Stimulated activated CD4-positive, alpha-beta T cell treated with anti-CD3 and anti-CD28 coated beads, Interleukin-4, amount 100 ng/mL, for 4 hours (primary cell): ENCODE measurements at regions not wholly inside any gene's neighbourhood (a gene's known extent, or its start where the extent isn't known, plus 50 kb on each side); places are given as distances from the start of the nearest gene placed in this dataset.

Source experiments
- DNase-seq, 2 experiments: peaks; one replicate each; pipeline ENCODE4 v3.0.0-alpha.2; 2020

DNA sequence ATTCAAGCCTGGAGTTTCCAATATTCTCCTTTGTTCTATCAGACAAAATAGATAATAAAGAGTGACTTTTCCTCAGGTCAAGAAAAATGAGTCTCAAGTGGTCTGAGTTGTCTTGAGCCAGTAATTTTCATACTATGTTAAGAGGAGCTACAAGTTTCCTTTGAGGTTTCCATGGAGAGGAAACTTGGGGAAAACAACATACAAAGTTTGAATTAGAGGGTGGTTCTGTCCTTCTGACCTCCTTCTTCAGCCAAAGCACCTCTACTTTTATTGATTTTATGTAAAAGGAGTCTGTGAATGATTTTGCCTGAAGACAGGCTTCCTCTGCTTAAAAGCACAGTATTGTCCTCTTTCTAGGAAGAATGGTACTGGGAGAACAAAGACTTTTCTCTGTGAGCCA lies 497.2 kb upstream of the PKN2 start:
- no peak for DNase-seq

- DNase-seq = no peak
Observed at GRCh38 chr1:88188038-88188437, 496.0 kb upstream of the PKN2 start.

- no peak for DNase-seq
Observed at GRCh38 chr1:88189525-88189924, 494.5 kb upstream of the PKN2 start.

- no peak for DNase-seq
Observed at GRCh38 chr1:88191917-88192316, 492.2 kb upstream of the PKN2 start.

- DNase-seq = no peak
Observed at GRCh38 chr1:88194542-88194941, 489.5 kb upstream of the PKN2 start.

- no peak for DNase-seq
Observed at GRCh38 chr1:88200545-88200944, 483.5 kb upstream of the PKN2 start.

- no peak for DNase-seq
Observed at GRCh38 chr1:88204111-88204510, 480.0 kb upstream of the PKN2 start.

GRCh38 chr1:88204612-88205167 lies 479.4 kb upstream of the PKN2 start:
- no peak for DNase-seq

- no peak for DNase-seq
Observed at GRCh38 chr1:88208389-88208788, 475.7 kb upstream of the PKN2 start.

DNA sequence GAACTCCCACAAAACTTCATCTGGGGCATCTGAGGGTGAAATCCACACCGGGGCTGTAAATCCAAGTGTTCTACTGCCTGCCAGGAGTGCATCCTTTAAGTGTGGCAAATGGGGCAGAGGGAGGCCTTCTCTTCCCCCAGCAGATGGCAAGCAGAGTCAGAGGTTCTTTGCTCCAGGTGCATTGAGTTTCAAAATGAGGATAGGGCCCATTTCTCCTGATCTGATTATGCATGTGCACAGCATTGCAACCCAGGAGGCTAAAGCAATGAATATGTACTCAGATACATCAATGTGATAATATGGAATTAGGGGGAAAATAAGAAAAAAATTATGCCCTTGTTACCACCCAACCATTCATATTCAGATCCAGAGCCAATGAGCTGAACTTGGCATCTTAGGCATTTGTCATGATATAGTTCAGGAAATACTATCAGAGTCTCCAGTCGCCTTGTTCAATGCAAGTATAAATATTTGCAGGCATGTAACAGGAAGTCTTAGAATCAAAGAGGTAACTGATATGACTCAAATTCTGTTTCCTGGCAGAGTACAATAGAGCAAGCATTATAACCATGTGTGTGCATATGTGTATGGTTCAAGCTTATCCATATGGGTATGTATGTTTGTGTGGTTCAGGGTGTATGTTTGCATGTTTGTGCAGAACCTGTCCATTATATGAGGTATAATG lies 473.8 kb upstream of the PKN2 start:
- DNase-seq = no peak

GRCh38 chr1:88216441-88216840 lies 467.6 kb upstream of the PKN2 start:
- DNase-seq = no peak

DNA sequence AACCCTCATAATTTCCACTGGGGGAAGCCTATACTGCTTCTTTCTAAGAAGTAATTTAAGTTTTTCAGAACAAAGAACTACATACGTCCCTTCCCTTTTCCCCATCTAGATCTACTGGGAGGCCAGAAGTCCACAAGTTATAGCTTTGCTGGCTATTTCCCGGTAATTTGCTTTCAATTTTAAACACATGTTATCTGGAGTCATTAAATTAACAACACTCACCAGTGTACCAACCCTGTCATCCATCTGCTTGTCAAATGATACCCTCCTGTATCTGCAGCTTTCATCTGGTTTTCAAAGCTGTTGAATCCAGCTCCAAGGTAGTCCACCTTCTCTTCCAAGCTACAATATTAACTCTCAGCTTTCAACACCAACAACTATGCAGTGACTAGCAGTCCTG lies 466.7 kb upstream of the PKN2 start:
- DNase-seq = no peak

- DNase-seq = no peak
Observed at GRCh38 chr1:88219521-88219920, 464.6 kb upstream of the PKN2 start.

DNA sequence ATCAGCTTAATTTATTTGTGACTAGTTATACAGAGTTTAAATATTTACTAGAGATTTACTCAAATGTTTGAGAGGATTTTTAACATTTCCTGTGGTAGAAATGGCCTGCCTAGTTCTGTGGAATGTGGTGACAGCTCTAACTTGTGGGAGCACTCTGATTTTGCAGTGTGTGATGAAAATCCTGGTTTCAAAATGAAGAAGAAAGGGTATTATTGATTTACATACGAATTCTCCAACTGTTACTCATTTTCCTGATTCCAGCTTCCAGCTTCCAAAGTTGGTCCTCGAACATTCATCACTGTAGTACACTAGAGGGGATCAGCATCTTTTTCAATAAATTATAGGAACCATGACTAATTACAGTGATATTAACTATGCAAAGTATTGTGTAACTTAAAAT lies 462.7 kb upstream of the PKN2 start:
- DNase-seq = no peak

GRCh38 chr1:88224906-88225305 lies 459.2 kb upstream of the PKN2 start:
- DNase-seq = no peak

DNA sequence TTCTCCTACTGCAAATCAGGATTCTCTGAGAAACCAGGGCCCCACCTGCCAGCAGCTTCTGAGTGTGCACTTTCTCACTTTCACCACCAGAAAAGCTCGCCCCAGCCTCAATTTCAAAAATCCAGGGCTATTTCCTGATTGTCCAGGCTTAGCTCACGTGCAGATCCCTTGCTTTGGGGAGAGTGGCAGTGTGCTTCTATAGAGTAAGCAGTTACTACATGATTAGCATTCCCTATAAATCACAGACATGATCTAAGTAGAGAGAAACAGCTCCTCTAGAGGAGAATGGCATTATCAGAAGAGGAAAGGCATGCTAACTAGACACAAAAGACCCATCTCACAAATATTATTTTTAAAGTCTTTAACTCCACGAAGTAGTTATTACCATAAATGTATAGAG lies 456.0 kb upstream of the PKN2 start:
- no peak for DNase-seq

GRCh38 chr1:88230126-88230525 lies 453.9 kb upstream of the PKN2 start:
- DNase-seq = no peak

GRCh38 chr1:88237058-88237457 lies 447.0 kb upstream of the PKN2 start:
- no peak for DNase-seq

DNA sequence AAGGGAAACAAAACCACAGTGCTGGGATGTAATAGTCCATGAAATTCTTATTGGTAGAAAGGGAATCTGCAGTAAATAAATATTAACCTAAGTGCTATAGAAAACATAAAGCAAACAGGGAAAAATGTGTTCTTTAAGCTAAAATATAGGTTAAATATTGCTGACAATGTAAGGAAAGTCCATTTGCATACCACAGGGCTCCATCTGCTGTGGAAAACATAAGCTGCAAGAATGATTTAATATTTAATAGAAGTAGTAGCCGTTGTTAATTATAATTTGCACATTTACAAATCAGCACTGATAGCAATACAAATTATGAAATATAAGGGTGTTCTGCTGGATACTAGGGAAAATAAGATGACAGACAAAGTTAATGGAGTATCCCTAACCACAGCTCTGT lies 444.9 kb upstream of the PKN2 start:
- no peak for DNase-seq

DNA sequence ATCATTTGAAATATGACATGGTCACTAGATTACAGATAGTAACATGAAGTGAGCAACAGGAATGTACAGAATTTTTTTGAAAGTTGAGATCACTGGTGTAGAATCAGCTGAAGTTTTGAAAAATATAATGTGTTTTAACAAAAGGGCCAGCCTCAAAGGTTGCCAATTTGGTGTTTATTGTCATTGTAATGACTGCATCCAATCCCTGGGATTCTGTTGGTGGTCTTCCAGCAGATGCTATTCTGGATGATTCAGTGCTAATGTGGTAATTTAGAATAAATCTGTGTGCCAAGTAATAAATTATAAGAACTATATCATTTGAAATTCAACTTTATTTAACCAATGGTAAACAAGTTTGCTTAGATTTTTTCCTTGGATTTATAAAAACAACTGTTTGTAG lies 436.4 kb upstream of the PKN2 start:
- no peak for DNase-seq

GRCh38 chr1:88250915-88251314 lies 433.2 kb upstream of the PKN2 start:
- no peak for DNase-seq

DNA sequence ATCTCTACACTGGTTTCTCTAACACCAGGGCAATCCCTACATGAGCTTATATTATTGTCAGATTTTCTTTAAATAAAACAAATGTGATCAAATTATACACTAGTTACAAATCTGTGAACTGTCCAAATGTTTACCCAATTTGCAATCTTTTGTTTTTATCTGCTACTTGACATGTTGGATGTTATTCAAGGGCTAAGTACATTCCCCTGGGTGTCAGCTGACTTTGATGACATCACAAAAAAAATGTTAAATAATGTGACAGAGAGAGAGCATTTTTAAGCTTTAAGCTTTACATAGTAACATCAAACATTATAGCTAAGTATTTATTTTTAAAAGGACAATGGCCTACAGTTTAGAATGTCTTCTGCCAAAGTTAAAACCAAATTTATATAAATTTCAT lies 431.3 kb upstream of the PKN2 start:
- no peak for DNase-seq

DNA sequence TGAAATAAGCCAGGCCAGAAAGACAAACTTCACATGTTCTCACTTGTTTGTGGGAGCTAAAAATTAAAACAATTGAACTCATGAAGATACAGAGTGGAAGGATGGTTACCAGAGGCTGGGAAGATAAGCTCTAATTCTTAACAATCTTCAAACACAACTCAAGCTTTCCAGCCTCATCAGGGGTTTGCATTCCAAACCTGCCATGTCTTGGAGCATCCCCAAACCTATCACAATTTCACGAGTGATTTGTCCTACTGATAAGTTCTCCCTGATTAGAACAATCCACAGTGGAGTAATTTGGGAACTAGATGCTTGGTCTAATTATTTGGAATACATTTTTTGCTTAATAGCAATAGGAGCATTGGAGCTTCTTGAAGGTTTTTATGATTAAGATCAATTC lies 418.5 kb upstream of the PKN2 start:
- DNase-seq = no peak

- DNase-seq = no peak
Observed at GRCh38 chr1:88266051-88266450, 418.0 kb upstream of the PKN2 start.

GRCh38 chr1:88272216-88272615 lies 411.9 kb upstream of the PKN2 start:
- DNase-seq = no peak
